ENCODE measurements at regions not wholly inside any gene's neighbourhood (a gene's known extent, or its start where the extent isn't known, plus 50 kb on each side); places are given as distances from the start of the nearest gene placed in this dataset.

- ATAC-seq (ENCODE audit: low read depth) = no peak
- ChIA-PET POLR2A (no interaction called here), CTCF (no interaction called here)
- Mint-ChIP-seq H3K4me1 (no peaks in the 10 kb centered on the region), H3K36me3 (ENCODE audit: low read depth) (no peaks in the 10 kb centered on the region), H3K27ac (no peak overlapping the region), H3K27me3 (peaks cover 10% of the 10 kb centered on the region), H3K9me3 (peaks cover 4% of the 10 kb centered on the region), H3K4me3 (no peak overlapping the region)
- no peak for DNase-seq
- TF ChIP-seq CTCF (IDR thresholded peaks at IDR 0.05) = no peak
- intact Hi-C loops (cut with micrococcal nuclease) = no loop called here
Measured at GRCh38 chr2:133712369-133712768, 144.1 kb upstream of the NCKAP5 start.

- CTCF ChIA-PET = no interaction called here
- POLR2A ChIA-PET = no interaction called here
- no peak overlapping the region for H3K4me3 Mint-ChIP-seq
- DNase-seq (no peak), ATAC-seq (ENCODE audit: low read depth) (no peak)
- no peaks in the 10 kb centered on the region for H3K4me1 Mint-ChIP-seq
- TF ChIP-seq CTCF (IDR thresholded peaks at IDR 0.05) = no peak
- no peaks in the 10 kb centered on the region for H3K36me3 Mint-ChIP-seq (ENCODE audit: low read depth)
- H3K27me3 Mint-ChIP-seq = peaks cover 10% of the 10 kb centered on the region
- H3K27ac Mint-ChIP-seq = no peak overlapping the region
- intact Hi-C loops (cut with micrococcal nuclease) = no loop called here
- H3K9me3 Mint-ChIP-seq = peaks cover 4% of the 10 kb centered on the region
Measured at GRCh38 chr2:133713049-133713580, 144.9 kb upstream of the NCKAP5 start.

- ATAC-seq (ENCODE audit: low read depth) (no peak), DNase-seq (no peak)
- Mint-ChIP-seq H3K4me3 (no peak overlapping the region), H3K9me3 (no peaks in the 10 kb centered on the region), H3K36me3 (ENCODE audit: low read depth) (no peaks in the 10 kb centered on the region), H3K4me1 (no peaks in the 10 kb centered on the region), H3K27me3 (peaks cover 10% of the 10 kb centered on the region), H3K27ac (no peak overlapping the region)
- intact Hi-C loops (cut with micrococcal nuclease) = no loop called here
- no peak for TF ChIP-seq CTCF (IDR thresholded peaks at IDR 0.05)
- ChIA-PET POLR2A (no interaction called here), CTCF (no interaction called here)
Measured at GRCh38 chr2:133716166-133716565, 147.9 kb upstream of the NCKAP5 start.

GRCh38 chr2:133717497-133717896 lies 149.2 kb upstream of the NCKAP5 start:
- TF ChIP-seq CTCF (IDR thresholded peaks at IDR 0.05) = no peak
- no peak for DNase-seq
- Mint-ChIP-seq H3K4me3 (no peak overlapping the region), H3K27ac (no peak overlapping the region), H3K36me3 (ENCODE audit: low read depth) (no peaks in the 10 kb centered on the region), H3K9me3 (no peaks in the 10 kb centered on the region), H3K27me3 (peaks cover 8% of the 10 kb centered on the region), H3K4me1 (no peaks in the 10 kb centered on the region)
- no peak for ATAC-seq (ENCODE audit: low read depth)
- POLR2A ChIA-PET = no interaction called here
- intact Hi-C loops (cut with micrococcal nuclease) = no loop called here
- CTCF ChIA-PET = no interaction called here

GRCh38 chr2:133718688-133719201 lies 150.5 kb upstream of the NCKAP5 start:
- Mint-ChIP-seq H3K27ac (no peak overlapping the region), H3K36me3 (ENCODE audit: low read depth) (no peaks in the 10 kb centered on the region), H3K9me3 (no peaks in the 10 kb centered on the region), H3K27me3 (peaks cover 2% of the 10 kb centered on the region), H3K4me1 (no peaks in the 10 kb centered on the region), H3K4me3 (no peak overlapping the region)
- ChIA-PET CTCF (no interaction called here), POLR2A (no interaction called here)
- no peak for ATAC-seq (ENCODE audit: low read depth)
- intact Hi-C loops (cut with micrococcal nuclease) = no loop called here
- DNase-seq = no peak
- no peak for TF ChIP-seq CTCF (IDR thresholded peaks at IDR 0.05)

Measured in activated B cell treated with CpG ODN at 0.5 μM for 24 hours (primary cell).